ENCODE measurements at regions not wholly inside any gene's neighbourhood (a gene's known extent, or its start where the extent isn't known, plus 50 kb on each side); places are given as distances from the start of the nearest gene placed in this dataset.

- no peaks in the 10 kb centered on the region for H3K9me3 ChIP-seq (replicated peaks; ENCODE audit: control insufficient read depth, insufficient read depth, low read length)
- BruUV-seq (replicated peaks): no TSS peak
- ATAC-seq (no peak), DNase-seq (ENCODE audit: low read depth, low spot score) (no peak), FAIRE-seq (no peak)
- H2AFZ ChIP-seq (ENCODE audit: control insufficient read depth, low read depth, low read length): no peak overlapping the region
- no peak overlapping the region for H3K4me2 ChIP-seq (ENCODE audit: control insufficient read depth, insufficient read depth)
- no peak for TF ChIP-seq MEF2A (IDR thresholded peaks at IDR 0.05; ENCODE audit: insufficient read depth, low read depth, low read length)
- intact Hi-C loops (cut with micrococcal nuclease; ENCODE audit: unreplicated experiment) (no loop called here), in situ Hi-C loops (cut with MboI) (no loop called here)
- ChIA-PET SMC1A (ENCODE audit: uncharacterized antibody, unreplicated experiment) (no interaction called here), CTCF (no interaction called here), POLR2A (no interaction called here), RAD21 (ENCODE audit: unreplicated experiment) (no interaction called here)
- H3K27me3 ChIP-seq (replicated peaks in 1 of 2; ENCODE audit: control insufficient read depth in 2 of 2, insufficient read depth in 2 of 2, low read length in 1 of 2): no peaks in the 10 kb centered on the region
- no peak overlapping the region for H3K27ac ChIP-seq (ENCODE audit: control insufficient read depth, insufficient read depth)
- H3K36me3 ChIP-seq (ENCODE audit: control insufficient read depth in 2 of 2, insufficient read depth in 2 of 2, low read length in 1 of 2): no peaks in the 10 kb centered on the region
- 22% methylated on average over 4 of the region's 4 CpGs for WGBS (ENCODE audit: insufficient coverage, insufficient replicate concordance, low lambda C conversion rate, missing lambda C conversion rate)
- H3K9ac ChIP-seq (ENCODE audit: control insufficient read depth, insufficient read depth, low read length): no peak overlapping the region
- H3K4me1 ChIP-seq (ENCODE audit: control insufficient read depth, insufficient read depth, low read length): no peaks in the 10 kb centered on the region
- H4K20me1 ChIP-seq (ENCODE audit: control insufficient read depth, insufficient read depth): no peaks in the 10 kb centered on the region; the same call in 1 of the 2 replicates
- no peak overlapping the region for H3K4me3 ChIP-seq
- H3K79me2 ChIP-seq (ENCODE audit: control insufficient read depth, insufficient read depth, low read length): no peaks in the 10 kb centered on the region
Observed at GRCh38 chr17:33939959-33940358, 315.1 kb upstream of the CCL2 start.

GRCh38 chr17:33940769-33941370, 314.2 kb upstream of the CCL2 start:
- H3K36me3 ChIP-seq (ENCODE audit: control insufficient read depth in 2 of 2, insufficient read depth in 2 of 2, low read length in 1 of 2): no peaks in the 10 kb centered on the region
- in situ Hi-C loops (cut with MboI): no loop called here
- no peak overlapping the region for H3K9ac ChIP-seq (ENCODE audit: control insufficient read depth, insufficient read depth, low read length)
- no peaks in the 10 kb centered on the region; a peak in 1 of 4 replicates for H3K27me3 ChIP-seq (replicated peaks in 1 of 2; ENCODE audit: control insufficient read depth in 2 of 2, insufficient read depth in 2 of 2, low read length in 1 of 2)
- no peak for TF ChIP-seq FOXK2 (IDR thresholded peaks at IDR 0.05)
- TF ChIP-seq ATF3 (IDR thresholded peaks at IDR 0.05; ENCODE audit: borderline replicate concordance, extremely low read depth, low read depth, low read length): no peak
- TF ChIP-seq ZNF274 (IDR thresholded peaks at IDR 0.05; ENCODE audit: insufficient read depth, insufficient read length): no peak
- TF ChIP-seq IRF5 (IDR thresholded peaks at IDR 0.05; ENCODE audit: borderline replicate concordance): no peak
- TF ChIP-seq NR2C1 (IDR thresholded peaks at IDR 0.05): no peak
- no peak overlapping the region for H3K4me2 ChIP-seq (ENCODE audit: control insufficient read depth, insufficient read depth)
- whole genome bisulfite sequencing (ENCODE audit: insufficient coverage, insufficient replicate concordance, low lambda C conversion rate, missing lambda C conversion rate): 16% methylated on average over 7 of the region's 7 CpGs
- ChIA-PET CTCF (no interaction called here), SMC1A (ENCODE audit: uncharacterized antibody, unreplicated experiment) (no interaction called here), RAD21 (ENCODE audit: unreplicated experiment) (no interaction called here), POLR2A (no interaction called here)
- intact Hi-C loops (cut with micrococcal nuclease; ENCODE audit: unreplicated experiment): no loop called here
- H2AFZ ChIP-seq (ENCODE audit: control insufficient read depth, low read depth, low read length): no peak overlapping the region
- H3K9me3 ChIP-seq (replicated peaks; ENCODE audit: control insufficient read depth, insufficient read depth, low read length): no peaks in the 10 kb centered on the region
- no peak overlapping the region for H3K4me3 ChIP-seq
- no peaks in the 10 kb centered on the region for H3K4me1 ChIP-seq (ENCODE audit: control insufficient read depth, insufficient read depth, low read length)
- no peaks in the 10 kb centered on the region for H3K79me2 ChIP-seq (ENCODE audit: control insufficient read depth, insufficient read depth, low read length)
- H3K27ac ChIP-seq (ENCODE audit: control insufficient read depth, insufficient read depth): no peak overlapping the region
- DNase-seq (ENCODE audit: low read depth, low spot score): no peak
- FAIRE-seq: no peak
- no peak for ATAC-seq
- H4K20me1 ChIP-seq (ENCODE audit: control insufficient read depth, insufficient read depth): no peaks in the 10 kb centered on the region; the same call in 1 of the 2 replicates
- no TSS peak for BruUV-seq (replicated peaks)

All from GM12878 (cell line).